CD4-positive, CD25-positive, alpha-beta regulatory T cell (primary cell): ENCODE measurements at regions not wholly inside any gene's neighbourhood (a gene's known extent, or its start where the extent isn't known, plus 50 kb on each side); places are given as distances from the start of the nearest gene placed in this dataset.

Experiments
- ATAC-seq, 2 donors: fragments of 150-1000 bp; cut with Tn5 transposase; one replicate each; pipeline ENCODE4 v1.10.0; 2021; ENCODE audit warnings: low read depth in 2 of 2, moderate number of reproducible peaks in 2 of 2, moderate library complexity in 1 of 2
- DNase-seq, 3 donors: peaks; one replicate each; pipeline versions ENCODE4 v3.0.0 to v3.0.0-alpha.2; 2012 to 2022; ENCODE audit warnings: mixed read lengths in 1 of 3
- H3K27ac ChIP-seq: one replicate; pipeline ENCODE4 v1.7.0; 2013; ENCODE audit warnings: mild to moderate bottlenecking, low read length; ENCODE audit not compliant: insufficient read depth, poor library complexity, severe bottlenecking
- H3K27me3 ChIP-seq: one replicate; pipeline ENCODE4 v1.7.0; 2013; ENCODE audit warnings: low read length; ENCODE audit not compliant: control insufficient read depth, insufficient read depth
- H3K36me3 ChIP-seq: one replicate; pipeline ENCODE4 v1.7.0; 2013; ENCODE audit warnings: mild to moderate bottlenecking, low read length, moderate library complexity; ENCODE audit not compliant: control insufficient read depth, insufficient read depth
- H3K4me1 ChIP-seq: 2 replicates; pipeline ENCODE4 v1.7.0; 2013; ENCODE audit warnings: mild to moderate bottlenecking, low read length; ENCODE audit not compliant: insufficient read depth, control insufficient read depth, poor library complexity, severe bottlenecking
- H3K4me3 ChIP-seq: one replicate; pipeline ENCODE4 v1.7.0; 2013; ENCODE audit warnings: low read depth, mild to moderate bottlenecking, low read length, moderate library complexity
- H3K9me3 ChIP-seq, 2 experiments: 1 replicate in 1 of 2; 2 replicates in 1 of 2; pipeline ENCODE4 v1.7.0; 2013; ENCODE audit warnings: low read length in 2 of 2, mild to moderate bottlenecking in 1 of 2, moderate library complexity in 1 of 2; ENCODE audit not compliant: control insufficient read depth in 2 of 2
- H3K27ac Mint-ChIP-seq, 3 donors: one replicate each; pipeline ENCODE4 v1.8.0; 2020 to 2022; ENCODE audit warnings: mild to moderate bottlenecking in 3 of 3, mixed read lengths in 3 of 3, moderate library complexity in 2 of 3
- H3K27me3 Mint-ChIP-seq: one replicate; pipeline ENCODE4 v1.8.0; 2022; ENCODE audit warnings: mild to moderate bottlenecking, mixed read lengths
- H3K36me3 Mint-ChIP-seq: one replicate; pipeline ENCODE4 v1.8.0; 2020; ENCODE audit warnings: mixed read lengths
- H3K4me1 Mint-ChIP-seq, 4 donors: one replicate each; pipeline ENCODE4 v1.8.0; 2020 to 2022; ENCODE audit warnings: mixed read lengths in 4 of 4, mild to moderate bottlenecking in 1 of 4
- H3K4me3 Mint-ChIP-seq, 4 donors: one replicate each; pipeline ENCODE4 v1.8.0; 2020 to 2022; ENCODE audit warnings: mild to moderate bottlenecking in 4 of 4, mixed read lengths in 4 of 4, moderate library complexity in 3 of 4
- H3K9me3 Mint-ChIP-seq, 7 donors: one replicate each; pipeline ENCODE4 v1.8.0; 2020 to 2022; ENCODE audit warnings: mixed read lengths in 7 of 7, mild to moderate bottlenecking in 3 of 7, moderate library complexity in 2 of 7

DNA sequence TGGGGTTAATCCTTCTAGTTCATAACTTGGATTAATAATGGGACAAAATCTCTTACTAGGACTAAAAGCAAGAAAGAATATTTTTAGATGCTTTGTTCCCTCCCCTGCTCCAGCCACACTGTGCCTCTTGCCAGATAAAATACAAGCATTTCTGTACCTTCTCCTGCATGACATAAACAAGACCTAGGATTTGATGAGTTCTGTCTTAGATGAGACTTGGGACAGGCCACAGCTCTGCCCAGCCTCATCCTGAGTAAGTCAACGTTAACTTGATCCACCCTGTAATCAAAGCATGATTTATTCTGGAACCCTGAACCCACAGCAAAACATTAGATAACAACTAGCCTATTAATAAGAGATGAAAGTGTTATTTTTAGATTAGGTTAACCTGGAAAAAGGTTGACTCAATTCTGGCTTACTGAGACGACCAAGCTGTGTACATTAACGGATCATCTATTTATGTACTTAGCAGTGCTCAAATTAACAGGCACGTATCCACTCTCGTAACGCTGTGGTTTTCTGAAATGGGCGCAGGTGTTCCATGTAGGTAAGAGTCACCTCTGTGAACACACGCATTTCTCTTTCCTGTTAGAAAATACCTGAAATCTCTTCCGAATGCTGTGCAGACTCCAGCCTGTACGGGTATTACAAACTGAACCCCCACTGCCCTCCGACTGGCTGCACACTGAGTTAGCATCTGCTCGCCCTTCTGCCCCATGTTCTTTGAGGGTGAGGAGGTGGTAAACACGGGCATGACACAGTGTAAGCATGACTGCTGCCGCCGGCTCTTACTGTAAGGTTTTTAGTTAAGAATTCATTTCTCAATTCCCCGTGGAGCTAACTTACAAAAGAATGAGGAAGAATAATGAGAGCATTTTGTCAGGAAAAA lies 132.1 kb upstream of the FOXQ1 start:
- H3K4me3 Mint-ChIP-seq, result no peak overlapping the region
- peaks cover 10% of the 10 kb centered on the region for H3K27me3 Mint-ChIP-seq
- ATAC-seq, result no peak

DNA sequence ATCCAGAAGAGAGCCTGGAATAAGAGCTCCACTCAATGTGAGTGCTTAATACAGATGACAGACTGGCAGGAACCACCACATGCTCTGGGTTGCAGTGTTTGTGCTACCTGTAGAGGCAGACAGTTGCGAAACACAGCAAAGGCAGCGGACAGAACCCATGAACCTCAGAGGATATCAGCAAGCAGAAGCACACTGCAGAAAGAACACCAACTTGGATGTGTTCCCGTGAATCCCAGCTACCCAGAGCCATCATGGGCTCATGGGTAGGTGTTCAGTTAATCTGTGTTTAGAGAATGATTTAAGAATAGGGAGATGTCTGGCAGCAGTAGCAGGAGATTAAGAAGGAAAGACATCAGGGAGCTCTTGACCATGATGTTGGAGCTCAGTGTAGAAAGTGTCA lies 133.3 kb upstream of the FOXQ1 start:
- Mint-ChIP-seq H3K36me3 (no peaks in the 10 kb centered on the region), H3K27me3 (peaks cover 15% of the 10 kb centered on the region), H3K4me1 (no peaks in the 10 kb centered on the region), H3K9me3 (peaks cover 0 to 2% (median 0%) of the 10 kb centered on the region in 7 donors), H3K27ac (no peak overlapping the region), H3K4me3 (no peak overlapping the region)
- ATAC-seq (no peak), DNase-seq (no peak)
- Histone ChIP-seq H3K36me3 (no peaks in the 10 kb centered on the region), H3K4me1 (no peaks in the 10 kb centered on the region), H3K27ac (no peak overlapping the region), H3K4me3 (no peak overlapping the region), H3K27me3 (no peaks in the 10 kb centered on the region), H3K9me3 (no peaks in the 10 kb centered on the region)

More for the DNA sequence above, 132.1 kb upstream of the FOXQ1 start:
- H3K36me3 ChIP-seq, result no peaks in the 10 kb centered on the region
- Mint-ChIP-seq H3K4me1 (no peaks in the 10 kb centered on the region), H3K36me3 (no peaks in the 10 kb centered on the region), H3K27ac (no peak overlapping the region), H3K9me3 (peaks cover 0 to 2% (median 0%) of the 10 kb centered on the region in 7 donors)
- no peaks in the 10 kb centered on the region for H3K9me3 ChIP-seq
- no peak for DNase-seq
- H3K4me3 ChIP-seq, result no peak overlapping the region
- H3K4me1 ChIP-seq, result no peaks in the 10 kb centered on the region
- peaks cover 4% of the 10 kb centered on the region for H3K27me3 ChIP-seq
- H3K27ac ChIP-seq, result no peak overlapping the region

DNA sequence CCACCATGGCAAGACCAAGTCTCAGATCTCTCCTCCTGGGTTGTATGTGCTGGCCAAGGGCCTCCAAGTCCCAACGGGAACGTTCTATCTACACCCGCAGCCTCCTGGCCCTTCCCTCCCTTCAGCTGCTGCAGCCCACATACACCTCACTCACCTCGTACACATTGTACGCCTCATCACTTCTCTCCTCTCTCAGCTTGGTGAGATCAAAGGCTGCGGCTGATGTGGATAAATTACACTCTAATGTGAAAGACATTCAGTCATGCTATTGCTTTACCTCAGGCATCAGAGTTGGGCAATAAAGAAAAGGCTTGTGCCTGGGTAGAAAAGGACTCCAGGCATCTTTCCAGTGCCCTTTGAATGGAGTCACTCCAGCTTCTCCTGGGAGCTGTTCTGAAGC lies 135.3 kb upstream of the FOXQ1 start:
- H3K36me3 Mint-ChIP-seq, result no peaks in the 10 kb centered on the region
- Histone ChIP-seq H3K4me1 (no peaks in the 10 kb centered on the region), H3K4me3 (no peak overlapping the region), H3K27ac (no peak overlapping the region), H3K27me3 (no peaks in the 10 kb centered on the region), H3K36me3 (no peaks in the 10 kb centered on the region), H3K9me3 (no peaks in the 10 kb centered on the region)
- no peaks in the 10 kb centered on the region for H3K4me1 Mint-ChIP-seq
- H3K27ac Mint-ChIP-seq, result no peak overlapping the region
- peaks cover 0 to 3% (median 0%) of the 10 kb centered on the region in 7 donors for H3K9me3 Mint-ChIP-seq
- H3K27me3 Mint-ChIP-seq, result peaks cover 19% of the 10 kb centered on the region
- DNase-seq, result no peak
- no peak for ATAC-seq
- H3K4me3 Mint-ChIP-seq, result no peak overlapping the region

DNA sequence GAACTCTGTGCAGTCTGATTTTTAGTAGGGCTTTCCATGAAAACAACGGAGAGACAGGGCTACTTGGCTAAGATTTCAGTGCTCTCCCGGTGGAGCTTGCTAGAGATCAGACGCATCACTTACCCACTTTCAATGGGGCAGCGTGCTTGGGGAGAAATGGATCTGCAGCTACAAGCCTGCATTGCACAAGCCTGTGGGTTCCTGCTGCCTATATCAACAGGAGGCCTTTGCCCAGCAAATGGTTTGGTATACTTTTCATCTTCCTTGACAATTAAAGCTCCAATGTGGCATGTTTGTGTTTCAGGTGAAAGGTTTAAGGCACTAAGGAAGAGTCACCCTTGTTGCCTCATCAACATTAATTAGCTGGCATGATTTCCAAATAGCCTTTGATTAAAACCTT lies 136.0 kb upstream of the FOXQ1 start:
- no peak overlapping the region for H3K4me3 Mint-ChIP-seq
- Histone ChIP-seq H3K27me3 (no peaks in the 10 kb centered on the region), H3K27ac (no peak overlapping the region), H3K4me3 (no peak overlapping the region), H3K36me3 (no peaks in the 10 kb centered on the region), H3K9me3 (no peaks in the 10 kb centered on the region), H3K4me1 (no peaks in the 10 kb centered on the region)
- H3K27me3 Mint-ChIP-seq, result peaks cover 19% of the 10 kb centered on the region
- H3K36me3 Mint-ChIP-seq, result no peaks in the 10 kb centered on the region
- ATAC-seq, result no peak
- H3K27ac Mint-ChIP-seq, result no peak overlapping the region
- peaks cover 0 to 3% (median 0%) of the 10 kb centered on the region in 7 donors for H3K9me3 Mint-ChIP-seq
- no peaks in the 10 kb centered on the region for H3K4me1 Mint-ChIP-seq
- DNase-seq, result no peak

DNA sequence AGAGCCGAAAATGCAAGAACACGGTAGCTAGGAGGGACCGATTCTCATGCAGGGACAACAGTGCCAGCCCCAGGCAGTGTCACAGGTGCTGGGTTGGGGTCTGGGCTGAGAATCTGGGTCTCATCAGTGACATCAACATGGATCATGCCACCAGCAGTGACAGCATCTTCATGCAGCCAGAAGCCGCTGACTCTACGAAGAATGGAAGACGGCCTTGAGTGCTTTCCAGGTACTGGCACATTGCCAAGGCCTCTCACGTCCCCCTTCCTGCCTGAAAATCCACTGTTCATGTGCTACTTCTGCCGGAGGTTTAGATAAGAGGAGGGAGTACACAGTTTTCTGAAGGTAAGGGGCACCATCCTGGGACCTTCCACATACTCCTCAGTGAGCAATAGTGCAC lies 141.1 kb upstream of the FOXQ1 start:
- H3K4me3 ChIP-seq, result no peak overlapping the region
- no peaks in the 10 kb centered on the region for H3K9me3 ChIP-seq
- H3K4me1 ChIP-seq, result no peaks in the 10 kb centered on the region
- Mint-ChIP-seq H3K4me3 (no peak overlapping the region), H3K27me3 (peaks cover 14% of the 10 kb centered on the region), H3K9me3 (peaks cover 0 to 3% (median 0%) of the 10 kb centered on the region in 7 donors), H3K36me3 (no peaks in the 10 kb centered on the region), H3K4me1 (no peaks in the 10 kb centered on the region), H3K27ac (peak overlapping the region in 1 of 3 donors; percentile 20)
- no peak for DNase-seq
- H3K27me3 ChIP-seq, result no peaks in the 10 kb centered on the region
- H3K36me3 ChIP-seq, result no peaks in the 10 kb centered on the region
- no peak overlapping the region for H3K27ac ChIP-seq
- ATAC-seq, result no peak

DNA sequence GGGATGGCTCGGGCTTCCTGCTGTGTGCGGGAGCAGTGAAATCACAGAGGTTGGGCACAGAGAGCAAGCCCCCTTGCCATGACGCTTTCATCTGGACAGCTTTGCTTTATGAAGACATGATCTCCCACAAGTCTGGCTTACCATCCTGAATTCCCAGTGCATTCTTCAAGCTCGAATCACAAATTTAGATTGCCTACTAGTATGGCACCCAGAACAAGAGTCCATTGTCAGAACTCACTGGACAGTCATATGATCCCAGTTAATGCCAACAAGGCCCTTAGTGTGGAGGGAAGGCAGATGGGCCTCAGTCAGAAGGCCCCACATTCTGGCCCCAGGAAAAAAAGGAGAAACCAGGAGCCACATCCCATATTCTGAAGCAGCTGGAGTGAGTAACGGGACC lies 147.3 kb upstream of the FOXQ1 start:
- no peak overlapping the region for H3K4me3 ChIP-seq
- Mint-ChIP-seq H3K4me1 (no peaks in the 10 kb centered on the region), H3K4me3 (no peak overlapping the region), H3K9me3 (peaks cover 0 to 2% (median 0%) of the 10 kb centered on the region in 7 donors), H3K36me3 (no peaks in the 10 kb centered on the region), H3K27me3 (peaks cover 13% of the 10 kb centered on the region), H3K27ac (no peak overlapping the region)
- H3K36me3 ChIP-seq, result no peaks in the 10 kb centered on the region
- H3K27ac ChIP-seq, result no peak overlapping the region
- H3K27me3 ChIP-seq, result peaks cover 5% of the 10 kb centered on the region
- no peaks in the 10 kb centered on the region for H3K4me1 ChIP-seq
- DNase-seq (no peak), ATAC-seq (no peak)
- no peaks in the 10 kb centered on the region for H3K9me3 ChIP-seq

DNA sequence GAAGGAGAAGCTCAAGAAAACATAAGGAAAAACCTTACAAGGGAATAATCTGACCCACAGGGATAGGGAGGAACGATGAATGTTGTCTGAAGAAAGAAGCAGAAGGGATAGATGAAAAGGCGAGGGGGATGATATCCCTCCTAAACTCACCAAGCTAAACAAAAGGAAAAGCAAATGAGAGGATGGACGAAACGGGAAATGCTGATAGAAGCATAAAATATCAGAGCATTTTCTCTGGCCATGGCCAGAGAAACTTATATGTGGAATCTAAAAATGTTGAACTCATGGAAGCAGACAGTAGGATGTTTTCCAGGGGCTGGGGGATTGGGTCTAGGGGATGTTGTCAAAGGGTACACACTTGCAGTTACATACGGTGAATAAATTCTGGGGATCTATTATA lies 148.4 kb upstream of the FOXQ1 start:
- Histone ChIP-seq H3K9me3 (no peaks in the 10 kb centered on the region), H3K4me1 (no peaks in the 10 kb centered on the region), H3K36me3 (no peaks in the 10 kb centered on the region), H3K4me3 (no peak overlapping the region), H3K27ac (no peak overlapping the region), H3K27me3 (peaks cover 5% of the 10 kb centered on the region)
- Mint-ChIP-seq H3K27me3 (peaks cover 16% of the 10 kb centered on the region), H3K27ac (peak overlapping the region in 1 of 3 donors; percentile 20), H3K4me1 (no peaks in the 10 kb centered on the region), H3K9me3 (peaks cover 0 to 2% (median 0%) of the 10 kb centered on the region in 7 donors), H3K4me3 (no peak overlapping the region), H3K36me3 (no peaks in the 10 kb centered on the region)
- DNase-seq (no peak), ATAC-seq (no peak)
